Transverse colon (tissue), 3 donors: ENCODE measurements at regions not wholly inside any gene's neighbourhood (a gene's known extent, or its start where the extent isn't known, plus 50 kb on each side); places are given as distances from the start of the nearest gene placed in this dataset.
"Not testable (repeated sequence)": the region's sequence is repeated elsewhere in the genome, so short reads cannot be mapped to it uniquely, and the experiment has no call there.

ENCODE experiments used
- CTCF ChIP-seq, 5 experiments: fragments of 200-600 bp in 3 of 5; fragments of 450-650 bp in 2 of 5; sonication (generic) in 3 of 5; IDR thresholded peaks; 1 replicate in 2 of 5; 2 replicates in 3 of 5; pipeline ENCODE4 v1.5.1; 2016 to 2017; ENCODE audit warnings: antibody characterized with exemption in 5 of 5, inconsistent platforms in 3 of 5, mild to moderate bottlenecking in 2 of 5, moderate library complexity in 1 of 5
- EP300 ChIP-seq: sonication (generic); formaldehyde crosslinking; IDR thresholded peaks from one replicate; pipeline ENCODE4 v1.6.1; 2017; ENCODE audit warnings: antibody characterized with exemption, low read depth
- POLR2A ChIP-seq: fragments of 450-650 bp; IDR thresholded peaks from one replicate; pipeline ENCODE4 v1.6.1; 2016; ENCODE audit warnings: antibody characterized with exemption, mild to moderate bottlenecking, moderate library complexity

DNA sequence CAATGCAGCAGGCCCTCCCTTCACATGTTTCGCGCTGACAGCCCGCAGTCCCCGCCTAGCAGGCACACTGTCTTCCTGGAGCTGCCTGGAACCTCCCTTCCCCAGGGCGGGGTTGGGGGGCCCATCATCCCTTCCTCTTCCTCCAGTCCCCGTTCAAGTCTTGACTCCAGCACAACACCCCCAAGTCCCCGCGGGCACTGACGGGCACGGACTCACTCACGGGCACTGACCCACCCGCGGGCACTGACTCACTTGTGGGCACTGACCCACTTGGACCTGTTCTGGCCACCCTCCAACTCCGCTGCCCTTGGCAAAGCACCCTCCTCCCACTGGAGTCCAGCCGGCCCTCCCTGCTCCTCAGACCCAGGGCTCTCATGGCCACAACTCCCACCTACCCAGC lies 5376.7 kb upstream of the TPTE start:
- TF ChIP-seq CTCF (IDR thresholded peaks at IDR 0.05); POLR2A; EP300: not testable (repeated sequence)
